Astrocyte of the spinal cord (primary cell): ENCODE measurements at regions not wholly inside any gene's neighbourhood (a gene's known extent, or its start where the extent isn't known, plus 50 kb on each side); places are given as distances from the start of the nearest gene placed in this dataset.

Source experiments
- DNase-seq: peaks from one replicate; pipeline ENCODE4 v3.0.0; 2011; ENCODE audit warnings: low read depth, low spot score
- H3K4me3 ChIP-seq: 2 replicates; pipeline ENCODE4 v1.5.1; 2011; ENCODE audit warnings: low read depth, mild to moderate bottlenecking, low read length, moderate library complexity
- in situ Hi-C: cut with HindIII; loops from 2 replicates; pipeline ENCODE4 v1.10.0; 2017; ENCODE audit warnings: low sequenced_read_pairs
- TF ChIP-seq, protein P1 (sequence below): IDR thresholded peaks from 2 replicates; pipeline ENCODE4 v1.5.1; 2012; ENCODE audit warnings: low read depth, mild to moderate bottlenecking, low read length, inconsistent platforms

- in situ Hi-C loops: no loop called here
- TF ChIP-seq, protein P1, sequence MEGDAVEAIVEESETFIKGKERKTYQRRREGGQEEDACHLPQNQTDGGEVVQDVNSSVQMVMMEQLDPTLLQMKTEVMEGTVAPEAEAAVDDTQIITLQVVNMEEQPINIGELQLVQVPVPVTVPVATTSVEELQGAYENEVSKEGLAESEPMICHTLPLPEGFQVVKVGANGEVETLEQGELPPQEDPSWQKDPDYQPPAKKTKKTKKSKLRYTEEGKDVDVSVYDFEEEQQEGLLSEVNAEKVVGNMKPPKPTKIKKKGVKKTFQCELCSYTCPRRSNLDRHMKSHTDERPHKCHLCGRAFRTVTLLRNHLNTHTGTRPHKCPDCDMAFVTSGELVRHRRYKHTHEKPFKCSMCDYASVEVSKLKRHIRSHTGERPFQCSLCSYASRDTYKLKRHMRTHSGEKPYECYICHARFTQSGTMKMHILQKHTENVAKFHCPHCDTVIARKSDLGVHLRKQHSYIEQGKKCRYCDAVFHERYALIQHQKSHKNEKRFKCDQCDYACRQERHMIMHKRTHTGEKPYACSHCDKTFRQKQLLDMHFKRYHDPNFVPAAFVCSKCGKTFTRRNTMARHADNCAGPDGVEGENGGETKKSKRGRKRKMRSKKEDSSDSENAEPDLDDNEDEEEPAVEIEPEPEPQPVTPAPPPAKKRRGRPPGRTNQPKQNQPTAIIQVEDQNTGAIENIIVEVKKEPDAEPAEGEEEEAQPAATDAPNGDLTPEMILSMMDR: no peak
- DNase-seq: no peak
- no peak overlapping the region for H3K4me3 ChIP-seq
Measured at GRCh38 chr4:136336479-136336878, 1195.8 kb downstream of the PCDH18 start.

GRCh38 chr4:136329042-136329662 lies 1203.1 kb downstream of the PCDH18 start:
- no peak for DNase-seq
- TF ChIP-seq, protein P1: peak; percentile 36
- H3K4me3 ChIP-seq: no peak overlapping the region
- in situ Hi-C loops: no loop called here

DNA sequence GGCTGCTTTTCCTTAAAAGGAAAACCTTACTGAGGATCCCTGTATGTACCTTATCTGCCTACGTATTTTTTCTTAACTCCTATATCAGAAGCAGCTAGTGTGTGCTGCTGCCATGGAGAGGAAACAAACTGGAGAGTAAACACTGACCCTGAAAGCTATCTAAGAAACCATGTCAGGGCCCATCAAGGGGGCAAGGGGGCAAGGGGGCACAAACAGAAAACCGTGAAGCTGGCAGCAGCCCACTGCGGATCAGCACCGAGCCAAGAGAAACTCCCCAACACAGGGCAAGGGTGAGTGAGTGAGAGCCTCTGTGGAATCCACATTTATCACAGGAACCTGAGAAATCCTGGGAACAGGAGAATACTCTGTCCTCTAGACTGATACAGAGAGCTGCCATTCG lies 1204.2 kb downstream of the PCDH18 start:
- TF ChIP-seq, protein P1: no peak
- no peak for DNase-seq
- in situ Hi-C loops: no loop called here

GRCh38 chr4:136320465-136320813 lies 1211.9 kb downstream of the PCDH18 start:
- H3K4me3 ChIP-seq: no peak overlapping the region
- no peak for DNase-seq
- TF ChIP-seq, protein P1: no peak
- in situ Hi-C loops: no loop called here

More for the DNA sequence above, 1204.2 kb downstream of the PCDH18 start:
- no peak overlapping the region for H3K4me3 ChIP-seq

- TF ChIP-seq, protein P1: no peak
- no peak overlapping the region for H3K4me3 ChIP-seq
- in situ Hi-C loops: no loop called here
- peak; percentile 83 for DNase-seq
Measured at GRCh38 chr4:136319789-136320464, 1212.4 kb downstream of the PCDH18 start.

- no peak overlapping the region for H3K4me3 ChIP-seq
- in situ Hi-C loops: no loop called here
- no peak for DNase-seq
- TF ChIP-seq, protein P1: no peak
Measured at GRCh38 chr4:136316961-136317360, 1215.3 kb downstream of the PCDH18 start.
